Stimulated activated CD4-positive, alpha-beta T cell treated with anti-CD3 and anti-CD28 coated beads, Interleukin-1b, Interleukin-23, amount 100 ng/mL, for 24 hours (primary cell): ENCODE measurements at regions not wholly inside any gene's neighbourhood (a gene's known extent, or its start where the extent isn't known, plus 50 kb on each side); places are given as distances from the start of the nearest gene placed in this dataset.

Experiments used
- DNase-seq, 4 experiments: peaks; one replicate each; pipeline ENCODE4 v3.0.0-alpha.2; 2020; ENCODE audit warnings: low read depth in 4 of 4, low spot score in 1 of 4

DNA sequence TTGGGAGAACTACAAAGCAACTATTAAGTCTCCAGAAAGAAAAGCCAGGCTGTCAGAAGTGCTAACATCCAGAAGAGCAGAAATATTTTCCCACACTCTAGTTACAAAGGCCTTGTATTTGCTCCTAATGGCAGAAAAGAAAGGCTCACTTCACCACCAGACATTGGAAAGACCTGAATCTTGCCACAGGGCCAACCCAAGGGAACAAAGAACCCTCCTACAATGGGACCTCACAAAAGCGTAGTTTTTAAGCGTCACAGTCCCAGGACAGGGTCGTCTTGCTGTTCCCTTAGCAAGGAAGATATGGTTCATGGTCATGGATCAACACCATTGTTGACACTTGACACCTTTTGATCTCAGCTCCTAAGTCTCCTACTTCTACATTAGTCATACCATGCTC, 119.1 kb downstream of the RPS29 start:
- DNase-seq, result no peak

- no peak for DNase-seq
Measured at GRCh38 chr14:49464885-49465284, 121.3 kb downstream of the RPS29 start.

DNA sequence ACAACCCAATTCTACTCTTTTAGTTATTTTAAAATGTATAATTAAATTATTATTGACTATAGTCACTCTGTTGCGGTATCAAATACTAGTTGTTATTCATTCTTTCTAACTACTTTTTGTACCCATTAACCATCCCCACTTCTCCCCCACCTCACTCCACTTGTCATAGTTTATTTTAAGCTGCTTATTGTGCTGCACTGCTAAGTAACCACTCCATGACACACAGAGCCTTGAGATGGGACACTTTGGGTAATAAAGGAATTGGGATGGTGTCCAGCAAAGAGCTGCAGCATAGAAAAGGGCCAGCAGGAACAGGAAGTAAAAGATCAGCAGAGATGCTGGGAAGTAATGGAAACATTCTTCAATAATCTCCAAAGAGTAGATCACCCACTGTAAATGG, 123.0 kb downstream of the RPS29 start:
- no peak for DNase-seq

- DNase-seq, result peak; percentile 17 to 51 (median 32)
Measured at GRCh38 chr14:49461529-49462401, 124.4 kb downstream of the RPS29 start.

GRCh38 chr14:49460662-49461061, 125.5 kb downstream of the RPS29 start:
- DNase-seq, result no peak

GRCh38 chr14:49456589-49456988, 129.6 kb downstream of the RPS29 start:
- DNase-seq, result no peak

GRCh38 chr14:49451938-49452337, 134.2 kb downstream of the RPS29 start:
- DNase-seq, result no peak

- no peak for DNase-seq
Measured at GRCh38 chr14:49449749-49450148, 136.4 kb downstream of the RPS29 start.

GRCh38 chr14:49447540-49448107, 138.6 kb downstream of the RPS29 start:
- no peak for DNase-seq

DNA sequence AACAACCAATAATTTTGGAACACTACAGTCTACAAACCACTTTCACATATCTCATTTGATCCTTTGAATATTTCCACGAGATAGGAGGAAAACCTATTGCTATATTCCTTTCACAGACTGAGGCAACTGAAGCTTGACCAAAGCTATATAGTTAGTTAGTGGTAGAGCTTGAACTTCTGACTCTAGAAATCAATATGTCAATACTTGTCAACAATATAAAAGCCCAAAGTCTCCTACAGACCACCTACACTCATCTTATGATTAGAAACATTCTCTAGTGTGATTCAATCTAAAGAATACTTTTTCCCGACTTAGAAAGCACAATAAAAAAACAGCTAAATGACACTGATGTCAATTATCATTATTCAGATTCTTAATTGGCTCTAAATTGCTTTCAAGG, 139.4 kb downstream of the RPS29 start:
- no peak for DNase-seq

DNA sequence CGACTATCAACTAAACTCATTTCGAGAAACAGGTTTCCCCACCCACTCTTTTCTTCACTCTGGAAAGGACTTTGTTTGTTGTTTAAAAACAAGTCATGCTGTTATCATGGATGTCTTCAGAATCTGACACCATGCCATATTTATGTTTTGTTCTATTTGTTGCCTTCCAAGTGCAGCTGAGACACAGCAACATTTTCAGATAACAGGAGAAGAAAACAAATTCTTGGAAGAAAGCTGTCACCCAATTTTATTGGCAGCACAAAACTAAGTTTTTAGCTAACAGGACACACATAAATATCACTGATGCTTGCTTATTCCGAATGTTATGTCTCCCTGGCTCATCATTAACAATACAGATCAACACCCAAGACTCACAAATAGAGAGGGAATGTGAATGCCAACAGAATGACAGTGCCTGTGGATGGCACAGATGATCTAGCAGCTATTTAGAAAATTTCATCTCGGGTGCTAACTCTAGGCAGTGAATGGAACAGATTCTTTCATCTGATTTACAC, 147.9 kb downstream of the RPS29 start:
- DNase-seq, result no peak

- DNase-seq, result no peak
Measured at GRCh38 chr14:49428076-49428475, 158.1 kb downstream of the RPS29 start.

DNA sequence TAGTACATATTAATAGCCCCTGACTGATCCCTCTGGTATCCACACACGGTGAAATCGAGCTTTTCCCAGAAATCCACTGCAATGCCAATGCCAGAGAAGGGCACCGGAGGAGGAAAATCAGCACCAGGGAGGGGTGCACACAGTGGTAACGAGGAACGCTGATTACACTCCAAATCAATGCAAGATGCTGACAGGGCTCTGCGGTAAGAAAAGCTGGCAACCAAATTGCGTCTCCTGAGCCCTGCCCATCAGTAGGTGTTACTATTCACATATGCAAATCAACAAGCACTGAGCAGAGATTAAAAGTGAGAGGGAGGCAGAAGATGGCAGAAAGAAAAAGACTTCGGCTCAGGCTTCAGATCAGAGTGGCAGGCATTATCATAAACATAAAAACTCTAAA, 159.1 kb downstream of the RPS29 start:
- no peak for DNase-seq

GRCh38 chr14:49425921-49426320, 160.3 kb downstream of the RPS29 start:
- no peak for DNase-seq

- no peak for DNase-seq
Measured at GRCh38 chr14:49424436-49425331, 161.5 kb downstream of the RPS29 start.

DNA sequence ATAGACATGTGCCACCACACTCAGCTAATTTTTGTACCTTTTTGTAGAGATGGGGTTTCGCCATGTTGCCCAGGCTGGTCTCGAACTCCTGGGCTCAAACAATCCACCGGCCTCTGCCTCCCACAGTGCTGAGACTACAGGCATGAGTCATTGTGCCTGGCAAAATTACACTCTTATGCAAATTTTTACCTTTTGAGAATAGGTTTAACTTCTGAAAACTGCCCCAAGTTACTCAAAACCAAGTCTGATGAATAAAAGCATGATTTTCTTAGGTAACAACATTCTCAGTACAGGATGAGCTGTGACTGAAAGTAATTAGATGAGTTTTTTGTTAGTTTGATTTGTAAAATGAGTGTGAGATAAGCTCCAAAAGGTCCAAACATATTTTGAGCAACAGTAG, 166.0 kb downstream of the RPS29 start:
- DNase-seq, result no peak

DNA sequence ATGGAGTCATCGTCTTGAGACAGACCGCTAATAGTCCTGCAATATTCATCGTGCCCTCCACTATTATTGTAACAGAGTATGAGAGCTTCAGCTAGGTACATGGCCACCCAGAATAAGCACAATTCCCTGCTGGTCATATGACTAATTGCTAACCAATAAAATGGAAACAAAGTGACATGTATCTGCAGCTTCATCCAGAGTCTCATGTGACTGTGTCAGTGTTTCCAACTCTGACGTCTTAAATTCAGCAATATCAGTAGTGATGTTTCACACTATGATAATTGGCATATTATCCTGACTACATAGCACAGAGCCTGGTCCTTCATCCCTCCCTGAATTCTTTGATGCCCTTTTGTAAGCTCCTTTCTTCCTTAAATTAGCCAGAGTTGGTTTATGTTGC, 167.4 kb downstream of the RPS29 start:
- DNase-seq, result no peak

DNA sequence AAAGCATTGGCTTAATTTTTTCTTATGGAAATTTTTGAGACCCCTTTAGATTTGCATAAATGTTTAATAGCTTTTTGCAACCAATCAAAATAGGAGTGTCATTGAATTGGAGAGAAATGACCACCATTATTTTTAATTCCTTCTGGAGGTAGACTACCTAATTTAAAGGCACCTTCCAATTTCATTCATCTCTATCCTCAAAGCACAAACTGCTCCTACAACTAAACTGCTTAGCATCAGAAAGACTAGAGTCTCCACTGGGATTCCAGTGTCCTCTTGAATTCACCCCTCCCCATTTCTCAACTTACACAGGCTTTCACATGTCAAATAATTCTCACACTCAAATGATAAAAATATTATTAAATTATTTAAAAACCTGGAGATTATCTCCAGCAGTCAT, 168.4 kb downstream of the RPS29 start:
- no peak for DNase-seq

- no peak for DNase-seq
Measured at GRCh38 chr14:49408187-49408933, 177.8 kb downstream of the RPS29 start.

- no peak for DNase-seq
Measured at GRCh38 chr14:49405291-49405690, 180.9 kb downstream of the RPS29 start.

- no peak for DNase-seq
Measured at GRCh38 chr14:49401373-49401772, 184.8 kb downstream of the RPS29 start.
